Activated CD8-positive, alpha-beta T cell treated with anti-CD3 and anti-CD28 coated beads for 36 hours (primary cell): ENCODE measurements at regions not wholly inside any gene's neighbourhood (a gene's known extent, or its start where the extent isn't known, plus 50 kb on each side); places are given as distances from the start of the nearest gene placed in this dataset.

Experiments used
- ATAC-seq: fragments of 200-7000 bp; cut with Tn5 transposase; one replicate; pipeline ENCODE4 v1.10.0; 2021; ENCODE audit warnings: mild to moderate bottlenecking, moderate library complexity
- CTCF ChIA-PET: fragments of 350-600 bp; sonication (Branson Sonifier 250); formaldehyde crosslinking; loops from one replicate; lab custom pipeline; 2021; ENCODE audit warnings: antibody characterized with exemption; lab: Charles Lee
- POLR2A ChIA-PET: fragments of 350-600 bp; sonication (Branson Sonifier 250); formaldehyde crosslinking; loops from one replicate; lab custom pipeline; 2021; ENCODE audit warnings: antibody characterized with exemption; lab: Charles Lee
- DNase-seq: peaks from one replicate; pipeline ENCODE4 v3.0.0-alpha.2; 2020
- H3K27ac Mint-ChIP-seq: one replicate; pipeline ENCODE4 v1.8.0; 2021; ENCODE audit warnings: mild to moderate bottlenecking, mixed read lengths
- H3K27me3 Mint-ChIP-seq: one replicate; pipeline ENCODE4 v1.8.0; 2021; ENCODE audit warnings: mixed read lengths
- H3K36me3 Mint-ChIP-seq: one replicate; pipeline ENCODE4 v1.8.0; 2021; ENCODE audit warnings: low read depth, mixed read lengths
- H3K4me1 Mint-ChIP-seq: one replicate; pipeline ENCODE4 v1.8.0; 2021; ENCODE audit warnings: low read depth, mixed read lengths
- H3K4me3 Mint-ChIP-seq: one replicate; pipeline ENCODE4 v1.8.0; 2021; ENCODE audit warnings: mild to moderate bottlenecking, moderate library complexity, mixed read lengths
- H3K9me3 Mint-ChIP-seq: one replicate; pipeline ENCODE4 v1.8.0; 2021; ENCODE audit warnings: mixed read lengths
- intact Hi-C: fragments of 100-400 bp; cut with micrococcal nuclease; formaldehyde crosslinking; loops from one replicate; pipeline ENCODE4 v1.10.0; 2022
- TF ChIP-seq, protein P1 (sequence below): fragments of 200-600 bp; IDR thresholded peaks from one replicate; pipeline ENCODE4 v1.8.0; 2022; ENCODE audit warnings: antibody characterized with exemption, mild to moderate bottlenecking

DNA sequence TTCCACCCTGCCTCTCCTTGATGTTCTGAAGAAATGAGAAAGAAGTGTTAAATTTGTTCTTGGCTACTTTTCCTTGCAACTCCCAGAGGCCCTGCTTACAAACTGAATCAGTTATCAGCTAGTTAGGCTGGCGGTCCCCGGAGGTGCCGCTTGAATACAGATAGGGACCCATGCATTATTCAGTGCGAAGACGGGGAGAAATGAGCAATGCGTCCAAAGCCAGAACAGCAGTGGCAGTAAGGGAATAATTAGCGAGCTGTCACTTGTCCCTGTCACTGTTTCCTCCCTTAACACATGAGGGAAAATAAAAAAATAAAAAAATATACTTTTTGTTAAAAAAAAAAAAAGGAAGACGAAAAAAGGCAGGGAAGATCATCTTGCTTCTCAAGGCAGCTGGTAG, 528.1 kb downstream of the MN1 start:
- TF ChIP-seq, protein P1, sequence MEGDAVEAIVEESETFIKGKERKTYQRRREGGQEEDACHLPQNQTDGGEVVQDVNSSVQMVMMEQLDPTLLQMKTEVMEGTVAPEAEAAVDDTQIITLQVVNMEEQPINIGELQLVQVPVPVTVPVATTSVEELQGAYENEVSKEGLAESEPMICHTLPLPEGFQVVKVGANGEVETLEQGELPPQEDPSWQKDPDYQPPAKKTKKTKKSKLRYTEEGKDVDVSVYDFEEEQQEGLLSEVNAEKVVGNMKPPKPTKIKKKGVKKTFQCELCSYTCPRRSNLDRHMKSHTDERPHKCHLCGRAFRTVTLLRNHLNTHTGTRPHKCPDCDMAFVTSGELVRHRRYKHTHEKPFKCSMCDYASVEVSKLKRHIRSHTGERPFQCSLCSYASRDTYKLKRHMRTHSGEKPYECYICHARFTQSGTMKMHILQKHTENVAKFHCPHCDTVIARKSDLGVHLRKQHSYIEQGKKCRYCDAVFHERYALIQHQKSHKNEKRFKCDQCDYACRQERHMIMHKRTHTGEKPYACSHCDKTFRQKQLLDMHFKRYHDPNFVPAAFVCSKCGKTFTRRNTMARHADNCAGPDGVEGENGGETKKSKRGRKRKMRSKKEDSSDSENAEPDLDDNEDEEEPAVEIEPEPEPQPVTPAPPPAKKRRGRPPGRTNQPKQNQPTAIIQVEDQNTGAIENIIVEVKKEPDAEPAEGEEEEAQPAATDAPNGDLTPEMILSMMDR, result no peak
- no peaks in the 10 kb centered on the region for H3K4me1 Mint-ChIP-seq
- ATAC-seq (no peak), DNase-seq (no peak)
- intact Hi-C loops, result no loop called here
- POLR2A ChIA-PET, result no interaction called here
- CTCF ChIA-PET, result no interaction called here
- no peak overlapping the region for H3K4me3 Mint-ChIP-seq
- no peaks in the 10 kb centered on the region for H3K9me3 Mint-ChIP-seq
- peaks cover 8% of the 10 kb centered on the region for H3K27me3 Mint-ChIP-seq
- no peaks in the 10 kb centered on the region for H3K36me3 Mint-ChIP-seq
- H3K27ac Mint-ChIP-seq, result no peak overlapping the region

- intact Hi-C loops, result no loop called here
- CTCF ChIA-PET, result no interaction called here
Observed at GRCh38 chr22:27273853-27274252, 527.7 kb downstream of the MN1 start.

DNA sequence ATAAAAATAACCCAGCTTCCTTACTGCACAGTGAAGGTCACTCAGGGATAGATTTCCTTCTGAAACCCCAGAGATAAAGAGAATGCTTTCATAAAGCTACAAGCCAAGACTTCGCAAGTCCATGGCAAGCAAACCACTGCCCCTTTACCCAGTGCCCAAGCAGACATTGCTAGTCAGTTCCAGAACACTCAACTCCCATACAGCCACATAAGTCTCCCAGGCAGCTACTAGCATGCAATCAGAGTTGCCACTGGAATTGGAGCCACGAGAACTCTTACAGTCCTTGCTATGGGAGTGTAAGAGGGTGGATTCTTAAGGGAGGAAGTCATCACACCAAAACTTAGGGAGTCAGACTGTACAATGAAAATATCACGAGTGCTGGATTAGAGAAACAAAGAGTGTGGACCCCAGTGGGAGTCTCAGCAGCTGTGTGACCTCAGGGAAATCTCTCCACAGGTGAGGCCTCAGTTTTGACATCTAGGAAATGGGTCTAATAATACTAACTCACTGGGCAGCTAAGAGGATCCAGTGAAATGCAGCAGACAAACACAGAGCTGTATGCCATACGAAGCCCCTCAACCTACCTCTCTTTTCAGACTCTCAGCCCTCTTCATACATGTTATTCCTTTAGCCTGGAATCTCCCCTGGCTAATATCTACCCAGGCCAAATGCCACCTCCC, 526.6 kb downstream of the MN1 start:
- H3K4me1 Mint-ChIP-seq, result no peaks in the 10 kb centered on the region
- no peaks in the 10 kb centered on the region for H3K36me3 Mint-ChIP-seq
- CTCF ChIA-PET, result interaction anchor here (1.0 kb wide), 1 partner anchor 16 kb away, joined by 3 read pairs; no protein-coding TSS in a partner anchor
- ATAC-seq, result no peak
- no peaks in the 10 kb centered on the region for H3K9me3 Mint-ChIP-seq
- POLR2A ChIA-PET, result no interaction called here
- no peak overlapping the region for H3K4me3 Mint-ChIP-seq
- no peak for DNase-seq
- peaks cover 12% of the 10 kb centered on the region for H3K27me3 Mint-ChIP-seq
- H3K27ac Mint-ChIP-seq, result no peak overlapping the region
- TF ChIP-seq, protein P1, result no peak
- intact Hi-C loops, result no loop called here

More at GRCh38 chr22:27273853-27274252, 527.7 kb downstream of the MN1 start:
- ATAC-seq, result no peak
- DNase-seq, result no peak
- POLR2A ChIA-PET, result no interaction called here
- Mint-ChIP-seq H3K27me3 (peaks cover 10% of the 10 kb centered on the region), H3K4me3 (no peak overlapping the region), H3K9me3 (no peaks in the 10 kb centered on the region), H3K36me3 (no peaks in the 10 kb centered on the region), H3K4me1 (no peaks in the 10 kb centered on the region), H3K27ac (no peak overlapping the region)
- TF ChIP-seq, protein P1, result no peak

DNA sequence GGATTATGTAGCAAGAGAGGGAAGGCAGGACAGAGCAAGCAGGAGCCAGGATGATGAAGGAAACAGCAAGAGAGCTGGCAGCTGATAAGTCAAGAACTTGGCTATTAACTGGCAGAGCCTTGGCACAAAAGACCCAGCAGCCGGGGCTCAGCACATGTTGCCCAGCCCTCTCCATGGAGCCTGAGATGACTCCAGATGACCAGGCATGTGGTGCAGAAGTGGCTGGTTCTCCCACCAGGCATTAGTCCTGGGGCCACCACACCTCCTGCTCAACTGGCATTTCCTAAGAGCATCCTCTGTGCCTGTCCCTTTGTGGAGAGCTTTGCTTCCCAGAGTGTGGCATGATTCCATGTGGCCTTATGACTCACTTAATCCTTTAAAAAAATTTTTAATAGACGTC, 522.6 kb downstream of the MN1 start:
- Mint-ChIP-seq H3K27ac (no peak overlapping the region), H3K27me3 (peaks cover 4% of the 10 kb centered on the region), H3K4me1 (no peaks in the 10 kb centered on the region), H3K4me3 (no peak overlapping the region), H3K9me3 (peaks cover 2% of the 10 kb centered on the region), H3K36me3 (no peaks in the 10 kb centered on the region)
- ATAC-seq, result no peak
- CTCF ChIA-PET, result no interaction called here
- TF ChIP-seq, protein P1, result no peak
- intact Hi-C loops, result no loop called here
- no peak for DNase-seq
- POLR2A ChIA-PET, result no interaction called here

- TF ChIP-seq, protein P1, result no peak
- H3K27ac Mint-ChIP-seq, result no peak overlapping the region
- ChIA-PET CTCF (no interaction called here), POLR2A (no interaction called here)
- DNase-seq (no peak), ATAC-seq (no peak)
- no peaks in the 10 kb centered on the region for H3K4me1 Mint-ChIP-seq
- H3K27me3 Mint-ChIP-seq, result peaks cover 4% of the 10 kb centered on the region
- H3K4me3 Mint-ChIP-seq, result no peak overlapping the region
- intact Hi-C loops, result no loop called here
- peaks cover 2% of the 10 kb centered on the region for H3K9me3 Mint-ChIP-seq
- H3K36me3 Mint-ChIP-seq, result no peaks in the 10 kb centered on the region
Observed at GRCh38 chr22:27283240-27283639, 518.3 kb downstream of the MN1 start.
